ENCODE measurements at regions not wholly inside any gene's neighbourhood (a gene's known extent, or its start where the extent isn't known, plus 50 kb on each side); places are given as distances from the start of the nearest gene placed in this dataset.

DNA sequence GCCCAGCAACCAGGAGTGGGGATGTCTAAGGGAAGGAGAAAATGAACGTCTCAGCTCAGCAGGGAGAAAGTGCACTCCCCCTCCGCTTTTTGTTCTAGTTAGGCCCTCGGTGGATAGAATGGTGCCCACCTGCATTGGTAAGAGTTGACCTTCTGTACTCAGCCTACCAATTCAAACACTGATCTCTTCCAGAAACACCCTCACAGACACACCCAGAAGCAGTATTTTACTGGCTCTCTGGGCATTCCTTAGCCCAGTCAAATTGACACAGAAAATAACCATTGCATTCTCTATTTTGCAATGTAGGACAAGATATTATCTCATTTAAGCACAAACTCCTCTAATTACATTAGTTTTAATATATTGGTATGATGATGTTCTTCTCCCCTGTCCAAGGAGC, 106.1 kb upstream of the C7orf33 start:
- no peak for TF ChIP-seq SP1 (IDR thresholded peaks at IDR 0.05)
- TF ChIP-seq, protein P1, sequence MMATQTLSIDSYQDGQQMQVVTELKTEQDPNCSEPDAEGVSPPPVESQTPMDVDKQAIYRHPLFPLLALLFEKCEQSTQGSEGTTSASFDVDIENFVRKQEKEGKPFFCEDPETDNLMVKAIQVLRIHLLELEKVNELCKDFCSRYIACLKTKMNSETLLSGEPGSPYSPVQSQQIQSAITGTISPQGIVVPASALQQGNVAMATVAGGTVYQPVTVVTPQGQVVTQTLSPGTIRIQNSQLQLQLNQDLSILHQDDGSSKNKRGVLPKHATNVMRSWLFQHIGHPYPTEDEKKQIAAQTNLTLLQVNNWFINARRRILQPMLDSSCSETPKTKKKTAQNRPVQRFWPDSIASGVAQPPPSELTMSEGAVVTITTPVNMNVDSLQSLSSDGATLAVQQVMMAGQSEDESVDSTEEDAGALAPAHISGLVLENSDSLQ (IDR thresholded peaks at IDR 0.05), result no peak
- TF ChIP-seq SUZ12 (IDR thresholded peaks at IDR 0.05), result no peak
- no peak for TF ChIP-seq TARDBP (IDR thresholded peaks at IDR 0.05)
- no peak for TF ChIP-seq HDGF (IDR thresholded peaks at IDR 0.05; ENCODE audit: borderline replicate concordance)
- no peak for TF ChIP-seq ZNF384 (IDR thresholded peaks at IDR 0.05)
- no peak for TF ChIP-seq FOXM1 (IDR thresholded peaks at IDR 0.05; ENCODE audit: borderline replicate concordance)
- TF ChIP-seq BHLHE40 (IDR thresholded peaks at IDR 0.05; ENCODE audit: borderline replicate concordance), result no peak
- no peak for TF ChIP-seq NFRKB (IDR thresholded peaks at IDR 0.05)
- TF ChIP-seq ELF4 (IDR thresholded peaks at IDR 0.05), result no peak
- no peak for TF ChIP-seq ARNT (IDR thresholded peaks at IDR 0.05)
- no peak for TF ChIP-seq FOXK2 (IDR thresholded peaks at IDR 0.05)
- no peak for TF ChIP-seq LEF1 (IDR thresholded peaks at IDR 0.05; ENCODE audit: borderline replicate concordance)
- no peak for TF ChIP-seq FOXA1 (IDR thresholded peaks at IDR 0.05)

Data from HEK293T (cell line).